RPMI8226 (cell line): ENCODE measurements at regions not wholly inside any gene's neighbourhood (a gene's known extent, or its start where the extent isn't known, plus 50 kb on each side); places are given as distances from the start of the nearest gene placed in this dataset.
"Not testable (repeated sequence)": the region's sequence is repeated elsewhere in the genome, so short reads cannot be mapped to it uniquely, and the experiment has no call there.

Experiments
- DNase-seq: peaks from one replicate; pipeline ENCODE4 v3.0.0-alpha.2; 2015

DNA sequence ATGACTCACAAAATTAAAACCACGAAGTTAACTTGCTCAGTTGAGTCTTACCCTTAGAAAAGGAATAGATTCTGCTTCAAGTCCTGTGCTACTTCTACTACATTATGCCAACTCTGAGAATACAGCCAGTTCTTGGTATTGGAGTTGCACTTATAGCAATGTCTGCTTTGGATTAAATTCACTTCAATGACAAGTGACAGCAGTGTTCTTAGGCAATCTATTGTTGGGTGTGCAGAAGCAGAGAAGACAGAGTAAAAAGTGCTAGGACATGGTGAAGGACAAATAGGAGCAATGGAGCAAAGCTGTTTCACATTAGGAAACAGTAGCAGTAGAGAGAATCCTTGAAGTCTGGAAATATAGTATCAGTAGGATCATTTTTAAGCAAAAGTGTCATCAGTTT is 713.1 kb downstream of the SI start:
- no peak for DNase-seq

DNA sequence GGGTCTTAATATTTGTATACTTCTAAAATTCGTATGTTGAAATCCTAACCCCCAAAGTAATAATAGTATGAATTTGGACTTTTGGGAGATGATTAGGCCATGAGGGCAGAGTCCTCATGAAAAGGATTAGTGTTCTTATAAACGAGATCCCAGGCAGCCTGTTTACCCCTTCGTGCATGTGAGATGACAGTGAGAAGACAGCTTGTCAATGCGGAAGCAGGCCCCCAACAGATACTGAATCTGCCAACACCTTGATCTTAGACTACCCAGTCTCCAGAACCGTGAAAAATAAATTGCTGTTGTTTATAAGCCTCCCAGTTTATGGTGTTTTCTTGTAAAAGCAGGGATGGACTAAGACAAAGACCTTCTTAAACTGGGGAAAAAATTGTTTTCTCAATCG is 714.2 kb downstream of the SI start:
- no peak for DNase-seq

DNA sequence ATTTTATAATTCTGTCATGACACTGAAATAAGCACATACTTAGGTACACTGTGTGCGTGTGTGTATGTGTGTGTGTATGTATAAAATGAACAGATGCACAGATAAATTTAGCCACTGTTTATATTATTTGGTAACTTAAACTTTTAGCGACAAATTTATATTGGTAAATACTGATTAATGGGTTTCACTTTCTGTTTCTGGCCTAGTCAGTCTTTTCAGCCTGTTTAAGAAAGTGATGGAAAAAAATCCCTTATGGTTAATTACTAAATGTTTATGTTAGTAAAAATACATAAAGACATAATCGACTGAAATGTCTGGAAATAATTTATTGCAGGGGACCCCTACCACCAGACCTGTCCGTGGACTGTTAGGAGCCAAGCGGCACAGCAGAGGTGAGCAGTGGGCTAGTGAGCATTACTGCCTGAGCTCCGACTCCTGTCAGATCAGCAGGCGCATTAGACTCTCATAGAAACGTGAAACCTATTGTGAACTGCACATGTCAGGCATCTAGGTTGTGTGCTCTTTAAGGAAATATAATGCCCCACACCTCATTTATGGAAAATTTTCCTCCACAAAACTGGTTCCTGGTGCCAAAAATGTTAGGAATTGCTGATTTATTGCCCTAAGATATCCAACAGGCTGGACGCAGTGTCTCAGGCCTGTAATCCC is 717.4 kb downstream of the SI start:
- no peak for DNase-seq

DNA sequence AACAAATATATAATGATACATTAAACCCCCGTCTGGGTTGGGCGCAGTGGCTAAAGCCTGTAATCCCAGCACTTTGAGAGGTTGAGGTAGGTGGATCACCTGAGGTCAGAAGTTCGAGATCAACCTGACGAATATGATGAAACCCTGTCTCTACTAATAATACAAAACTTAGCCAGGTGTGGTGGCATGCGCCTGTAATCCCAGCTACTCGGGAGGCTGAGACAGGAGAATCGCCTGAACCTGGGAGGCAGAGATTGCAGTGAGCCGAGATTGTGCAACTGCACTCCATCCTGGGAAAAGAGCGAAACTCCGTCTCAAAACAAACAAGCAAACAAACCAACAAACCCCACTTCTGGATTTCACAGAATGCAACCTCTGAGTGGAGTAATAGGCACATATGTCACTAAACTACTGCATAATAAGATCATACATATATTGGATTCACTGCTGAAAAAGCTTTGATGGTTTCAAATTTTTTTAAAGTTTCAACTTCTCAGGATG is 718.2 kb downstream of the SI start:
- DNase-seq, result no peak

DNA sequence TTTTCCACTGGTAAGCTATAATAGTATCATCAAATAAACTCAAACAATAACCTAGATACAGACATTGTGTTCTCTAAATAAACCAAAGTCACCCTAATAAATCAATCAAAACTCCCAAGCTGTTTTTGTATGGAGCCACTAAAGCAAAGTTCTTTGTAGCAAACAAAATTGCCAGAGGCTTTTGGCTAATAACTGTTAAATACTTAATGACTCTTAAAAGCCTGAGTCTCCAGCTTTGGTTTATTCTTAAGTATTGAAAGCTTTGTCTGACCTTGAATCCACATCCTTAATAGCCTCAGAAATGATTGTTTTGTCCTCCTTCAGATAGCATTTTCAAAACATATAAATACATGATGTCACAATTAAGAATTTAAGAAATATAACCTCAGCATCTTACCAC is 725.3 kb downstream of the SI start:
- DNase-seq, result no peak

DNA sequence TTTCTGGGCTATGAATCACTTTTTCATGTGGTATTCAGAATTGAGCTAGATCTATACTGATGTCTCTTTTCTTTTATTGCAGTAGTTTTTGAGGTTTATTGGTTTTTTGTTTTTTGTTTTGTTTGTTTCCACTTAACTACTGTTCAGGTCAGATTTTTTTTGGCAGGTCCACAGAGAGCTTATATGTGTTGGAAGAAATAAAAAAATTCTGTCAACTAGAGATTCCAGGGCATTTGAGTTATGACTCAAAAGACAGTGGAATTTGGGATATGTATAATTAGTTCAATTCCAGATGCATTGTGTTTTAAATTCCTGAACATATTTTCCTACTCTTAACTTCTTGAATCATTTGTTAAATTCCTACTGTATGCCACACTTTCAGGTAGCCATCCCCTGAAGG is 727.2 kb downstream of the SI start:
- DNase-seq, result no peak

DNA sequence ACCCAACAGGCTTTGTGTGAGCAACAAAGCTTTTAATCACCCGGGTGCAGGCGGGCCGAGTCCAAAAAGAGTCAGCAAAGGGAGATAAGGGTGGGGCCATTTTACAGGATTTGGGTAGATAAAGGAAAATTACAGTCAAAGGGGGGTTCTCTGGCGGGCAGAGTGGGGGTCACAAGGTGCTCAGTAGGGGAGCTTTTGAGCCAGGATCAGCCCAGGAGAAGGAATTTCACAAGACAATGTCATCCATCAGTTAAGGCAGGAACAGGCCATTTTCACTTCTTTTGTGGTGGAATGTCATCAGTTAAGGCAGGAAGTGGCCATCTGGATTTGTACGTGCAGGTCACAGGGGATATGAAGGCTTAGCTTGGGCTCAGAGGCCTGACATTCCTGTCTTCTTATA is 736.1 kb downstream of the SI start:
- DNase-seq, result not testable (repeated sequence)

DNA sequence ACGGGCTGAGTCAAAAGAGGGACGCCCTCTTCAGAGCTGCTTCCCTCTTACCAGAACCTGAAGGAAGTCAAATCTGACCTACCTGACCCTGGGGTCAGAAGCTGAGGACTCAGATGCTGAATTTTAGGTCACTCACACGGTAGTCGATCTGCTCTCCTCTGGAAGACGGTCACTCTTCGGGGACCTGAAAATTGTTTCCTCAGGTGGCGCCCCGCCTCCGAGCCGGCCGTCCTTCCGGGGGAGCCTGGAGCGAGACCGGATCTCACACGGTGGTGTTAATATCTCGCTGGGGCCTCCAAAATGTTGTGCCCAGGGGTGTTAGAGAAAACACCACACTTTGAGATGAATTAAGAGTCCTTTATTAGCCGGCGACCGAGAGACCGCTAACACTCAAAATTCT is 737.2 kb downstream of the SI start:
- no peak for DNase-seq

DNA sequence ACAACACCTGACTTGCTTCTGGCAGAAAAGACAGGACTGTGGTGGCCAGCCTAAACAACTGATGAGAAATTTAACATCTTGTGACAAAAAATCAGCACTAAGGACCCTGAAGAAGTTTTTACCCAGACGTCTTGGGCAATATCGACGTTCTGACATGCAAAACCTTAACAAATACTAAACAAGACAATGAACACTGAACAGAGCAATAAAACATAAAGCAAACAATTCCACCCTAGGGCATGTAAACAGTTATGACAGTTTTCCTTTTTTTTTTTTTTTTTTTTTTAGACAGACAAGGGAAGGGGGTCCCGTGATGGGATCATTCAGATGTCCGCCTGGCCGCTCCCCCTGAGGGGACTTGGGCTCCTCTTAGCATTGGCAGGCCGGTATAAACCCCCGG is 738.0 kb downstream of the SI start:
- no peak for DNase-seq

DNA sequence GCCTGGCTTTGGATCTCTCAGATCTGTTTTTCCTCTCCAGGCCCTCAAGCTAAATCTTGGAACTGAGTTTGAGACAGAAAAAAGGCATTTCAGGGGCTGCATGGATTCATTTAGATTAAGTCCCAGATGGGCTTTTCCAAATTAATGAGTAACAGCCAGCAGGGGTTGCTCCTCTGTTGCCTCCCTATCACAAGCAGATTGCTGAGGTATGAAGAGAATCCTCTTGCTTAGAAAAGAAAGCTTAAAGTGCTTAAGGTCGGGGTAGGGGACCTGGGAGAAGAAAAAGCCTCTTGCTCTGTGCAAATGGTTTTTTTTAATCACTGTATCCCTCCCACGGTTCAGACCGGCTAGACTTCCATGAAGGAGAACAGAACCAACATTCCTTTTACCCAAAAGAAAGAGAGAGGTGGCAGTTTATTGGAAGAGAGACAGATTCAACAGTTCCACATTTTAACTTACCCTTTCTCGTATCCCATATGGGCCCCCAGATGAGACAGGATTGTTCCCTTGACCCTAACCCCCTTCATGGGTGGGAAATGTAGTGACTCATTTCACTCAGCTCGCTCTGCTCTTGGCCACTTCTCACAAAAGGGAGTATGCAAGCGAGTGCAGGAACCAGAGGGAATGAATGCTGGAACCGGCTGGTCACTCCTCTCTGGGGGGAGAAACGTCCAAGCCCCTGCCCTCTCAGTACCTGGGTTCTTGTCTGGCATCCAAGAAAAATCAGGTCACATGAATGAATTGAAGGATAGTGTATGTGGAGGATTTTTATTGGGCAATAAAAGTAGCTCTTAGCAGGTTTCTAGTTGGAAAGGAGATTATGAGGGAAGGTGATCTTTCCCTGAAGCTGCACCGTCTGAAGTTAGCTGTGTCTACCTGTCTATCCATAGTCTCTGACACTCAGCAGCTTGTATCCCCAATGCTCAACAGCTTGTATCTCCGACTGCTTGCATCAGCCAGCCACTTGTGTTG is 745.2 kb downstream of the SI start:
- DNase-seq, result no peak

DNA sequence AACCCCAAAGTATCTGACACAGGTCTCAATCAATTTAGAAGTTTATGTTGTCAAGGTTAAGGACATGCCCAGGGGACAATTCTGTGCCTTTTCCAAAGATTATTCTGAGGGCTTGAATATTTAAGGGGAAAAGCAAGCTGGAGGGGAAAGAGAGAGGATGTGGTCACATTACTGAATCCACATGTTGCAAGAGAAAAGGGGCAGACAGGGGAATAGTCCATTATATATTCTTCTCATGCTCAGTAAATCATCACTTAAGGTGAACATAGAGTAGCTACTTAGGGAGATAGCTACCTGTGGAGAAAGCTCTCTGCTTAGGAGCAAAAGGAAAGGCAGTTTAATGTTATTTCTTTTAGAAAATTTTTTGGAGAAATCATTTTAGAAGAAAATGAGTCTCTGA is 751.6 kb downstream of the SI start:
- DNase-seq, result no peak

DNA sequence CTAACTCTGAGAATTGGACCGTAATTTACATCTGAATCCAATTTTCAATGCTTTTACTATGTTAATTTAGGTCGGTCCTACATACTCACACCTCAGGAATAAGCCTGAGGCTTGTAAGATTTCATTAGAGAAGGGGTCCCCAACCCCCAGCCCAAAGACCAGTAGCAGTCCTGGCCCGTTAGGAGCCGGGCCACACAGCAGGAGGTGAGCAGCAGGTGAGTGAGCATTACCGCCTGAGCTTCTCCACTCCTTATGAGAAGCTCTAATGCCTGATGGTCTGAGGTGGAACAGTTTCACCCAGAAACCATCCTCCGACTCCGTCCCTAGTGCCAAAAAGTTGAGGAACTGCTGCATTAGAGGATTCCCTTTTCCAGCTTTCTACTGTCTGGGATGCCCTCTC is 757.3 kb downstream of the SI start:
- DNase-seq, result no peak

DNA sequence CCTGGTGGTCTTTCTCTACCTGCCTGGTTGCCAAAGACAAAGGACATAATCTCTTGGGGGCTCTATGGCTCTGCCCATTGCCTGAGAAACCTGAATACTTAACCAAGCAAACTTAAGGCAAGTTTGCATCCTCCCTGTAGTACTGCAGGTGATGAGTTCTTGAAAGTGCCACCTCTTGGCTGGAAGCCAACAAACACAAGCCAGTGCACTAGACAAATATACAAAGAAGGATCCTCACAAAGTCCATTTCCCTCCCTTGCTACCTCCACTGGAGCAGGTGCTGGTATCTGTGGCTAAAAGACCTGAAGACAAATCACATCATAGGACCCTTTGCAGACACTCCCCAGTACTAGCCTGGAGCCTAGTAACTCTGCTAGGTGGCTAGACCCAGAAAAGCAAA is 772.3 kb downstream of the SI start:
- peak; percentile 26 for DNase-seq

DNA sequence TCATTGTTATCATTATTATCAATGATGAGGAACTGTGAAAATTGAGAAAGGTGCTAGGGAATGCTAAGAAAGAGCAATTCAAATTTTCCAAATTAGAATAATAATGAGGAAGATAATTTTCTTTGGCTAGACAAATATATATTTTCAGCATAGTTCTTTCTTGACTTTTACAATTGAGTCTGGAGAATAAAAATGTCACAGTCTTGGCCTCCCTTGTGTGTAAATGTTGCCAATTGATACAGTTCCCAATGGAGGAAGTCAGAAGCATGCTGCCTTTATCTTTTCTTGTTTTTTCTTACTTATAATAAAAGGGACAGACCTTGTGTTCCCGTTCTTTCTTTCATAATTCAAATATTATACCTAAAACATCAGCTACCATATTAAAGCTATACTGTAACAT is 774.4 kb downstream of the SI start:
- no peak for DNase-seq

DNA sequence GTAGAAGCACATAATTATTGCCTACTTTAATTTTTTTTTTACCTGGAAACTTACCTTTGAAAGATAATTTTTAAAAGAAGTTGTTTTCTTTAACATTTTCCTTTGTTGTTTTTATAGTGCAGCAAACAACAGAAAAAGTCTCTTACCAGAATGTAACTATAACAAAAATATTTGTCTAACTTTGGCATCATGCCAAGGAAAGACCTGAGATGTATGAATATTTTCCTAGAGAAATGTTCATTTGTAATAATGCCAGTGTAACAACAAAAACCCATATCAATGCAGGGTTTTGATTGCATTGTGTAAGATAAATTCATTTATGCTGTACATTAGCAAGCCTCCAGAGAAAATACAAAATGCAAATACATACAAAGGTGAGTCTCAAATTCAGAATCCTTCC is 775.7 kb downstream of the SI start:
- DNase-seq, result no peak

DNA sequence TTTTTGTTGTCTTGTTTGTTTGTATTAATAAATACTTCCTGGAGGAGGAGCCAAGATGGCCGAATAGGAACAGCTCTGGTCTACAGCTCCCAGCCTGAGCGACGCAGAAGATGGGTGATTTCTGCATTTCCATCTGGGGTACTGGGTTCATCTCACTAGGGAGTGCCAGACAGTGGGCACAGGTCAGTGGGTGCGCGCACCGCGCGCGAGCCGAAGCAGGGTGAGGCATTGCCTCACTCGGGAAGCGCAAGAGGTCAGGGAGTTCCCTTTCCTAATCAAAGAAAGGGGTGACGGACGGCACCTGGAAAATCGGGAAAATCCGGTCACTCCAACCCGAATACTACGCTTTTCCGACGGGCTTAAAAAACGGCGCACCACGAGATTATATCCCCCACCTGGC is 786.8 kb downstream of the SI start:
- not testable (repeated sequence) for DNase-seq

DNA sequence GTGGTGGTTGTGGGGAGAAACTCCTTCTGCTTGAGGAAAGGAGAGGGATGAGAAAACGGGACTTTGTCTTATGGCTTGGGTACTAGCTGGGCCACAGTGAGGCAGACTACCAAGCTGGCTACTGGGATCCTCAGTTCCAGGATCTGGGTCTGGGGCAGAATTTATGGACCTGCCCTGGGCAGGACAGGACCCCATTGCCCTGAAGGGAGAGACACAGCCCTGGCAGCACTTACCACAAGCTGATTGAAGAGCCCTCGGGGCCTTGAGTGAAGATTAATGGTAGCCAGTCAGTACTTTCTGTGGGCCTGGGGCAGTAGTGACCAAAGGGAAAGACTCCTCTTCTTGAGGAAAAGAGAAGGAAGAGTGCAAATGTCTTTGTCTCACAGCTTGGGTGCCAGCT is 799.7 kb downstream of the SI start:
- no peak for DNase-seq

DNA sequence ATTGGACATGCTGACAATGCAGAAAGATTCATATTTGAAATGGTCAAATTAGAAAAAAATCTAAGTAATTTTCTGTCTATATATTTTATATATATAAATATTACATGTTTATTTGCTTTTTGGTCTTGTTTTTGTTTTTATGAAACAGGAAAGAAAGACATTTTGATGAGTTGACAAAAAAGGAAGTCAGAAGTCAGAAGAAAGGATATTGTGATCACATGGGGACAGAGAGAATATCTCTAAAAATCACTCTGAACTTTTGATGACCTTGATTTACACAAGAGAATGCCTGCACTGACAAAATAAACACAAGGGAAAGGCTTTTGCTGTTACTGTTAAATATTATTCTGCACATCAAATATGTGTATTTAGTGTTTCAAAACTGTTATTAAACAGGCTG is 811.2 kb downstream of the SI start:
- DNase-seq, result no peak

DNA sequence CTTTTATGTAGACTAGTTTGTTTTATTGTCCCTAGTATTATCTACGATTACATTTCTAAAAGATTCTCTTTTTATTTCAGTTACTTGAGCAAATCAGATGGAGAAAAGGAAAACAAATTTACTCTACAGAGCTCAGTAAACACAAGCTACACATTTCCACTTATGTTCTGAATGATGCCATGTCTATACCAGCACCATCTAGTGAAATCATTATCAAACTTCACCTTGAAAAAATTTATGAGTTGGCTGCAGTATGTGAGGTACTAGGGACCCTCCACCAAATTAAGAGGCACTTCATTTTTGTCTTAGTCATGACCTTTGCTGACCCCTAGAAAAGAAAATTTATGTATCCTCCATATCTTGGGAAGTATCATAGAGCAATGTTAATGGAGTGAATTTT is 827.4 kb downstream of the SI start:
- no peak for DNase-seq

DNA sequence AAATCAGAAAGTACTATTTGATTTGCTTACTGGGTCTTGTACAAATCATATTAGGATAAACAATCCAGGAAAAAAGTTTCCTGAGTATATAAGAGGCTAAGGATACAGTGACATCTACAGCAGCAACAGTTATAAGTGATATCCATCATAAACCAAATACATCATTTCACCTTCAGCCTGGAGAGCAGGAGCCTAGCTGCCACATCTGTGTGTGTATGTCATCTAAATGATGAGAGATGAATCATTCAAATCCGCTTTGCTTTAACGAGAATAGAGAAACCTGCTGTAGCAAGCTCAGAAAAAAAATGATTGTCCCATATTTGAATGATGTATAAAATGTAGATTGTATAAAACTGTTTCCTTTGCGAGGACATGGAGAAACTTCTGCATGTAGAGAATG is 841.4 kb downstream of the SI start:
- no peak for DNase-seq

DNA sequence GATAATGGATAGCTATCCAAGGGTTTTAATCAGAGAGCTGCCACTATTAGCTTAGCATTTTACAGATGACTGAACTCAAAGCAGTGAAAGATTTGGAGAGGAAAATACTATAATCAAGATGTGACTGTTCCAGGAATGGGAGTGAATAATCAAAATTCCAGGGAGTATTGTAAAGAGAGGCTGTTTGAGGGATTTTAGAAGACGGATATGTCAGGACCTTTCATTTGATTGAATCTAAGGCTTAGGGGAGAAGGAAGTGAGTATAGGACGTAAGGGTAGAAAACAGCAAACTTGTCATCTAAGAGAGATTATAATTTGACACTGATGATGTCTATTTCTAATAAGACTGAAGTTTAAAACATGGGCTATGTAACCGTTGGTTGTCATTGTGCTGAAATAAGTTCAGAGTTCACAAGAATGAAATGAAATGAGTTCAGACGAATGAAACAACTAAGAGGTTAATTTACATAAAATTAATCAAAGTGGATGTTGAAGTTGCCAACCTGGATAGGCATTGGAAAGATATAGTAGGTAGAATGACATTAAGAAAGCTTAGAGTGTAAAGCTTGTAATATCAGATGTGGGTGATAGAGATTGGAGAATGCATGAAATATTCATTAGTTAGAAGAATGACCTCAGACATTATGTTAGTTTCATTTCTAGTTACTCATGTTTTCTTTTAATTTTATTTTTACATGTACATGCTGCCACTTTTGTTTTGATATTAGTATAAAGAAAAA is 842.8 kb downstream of the SI start:
- DNase-seq, result no peak

DNA sequence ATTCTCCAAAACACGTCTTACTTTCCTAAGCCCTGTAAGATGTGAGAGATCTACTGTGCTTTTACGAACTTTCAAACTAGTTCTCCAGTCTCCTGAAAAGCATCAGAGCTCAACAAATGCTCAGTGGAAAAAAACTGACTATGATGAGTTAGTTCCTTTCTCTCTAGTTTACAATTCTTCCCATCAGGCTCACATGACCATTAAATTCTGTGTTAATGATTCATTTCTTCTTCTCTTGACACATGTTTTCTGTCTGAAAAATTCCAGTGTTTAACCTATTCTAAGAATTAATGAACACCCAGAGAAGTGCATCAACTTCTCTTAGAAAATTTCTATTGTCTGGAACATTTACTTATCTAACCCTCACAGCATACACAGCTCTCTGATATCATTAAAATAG is 844.3 kb downstream of the SI start:
- DNase-seq, result no peak

DNA sequence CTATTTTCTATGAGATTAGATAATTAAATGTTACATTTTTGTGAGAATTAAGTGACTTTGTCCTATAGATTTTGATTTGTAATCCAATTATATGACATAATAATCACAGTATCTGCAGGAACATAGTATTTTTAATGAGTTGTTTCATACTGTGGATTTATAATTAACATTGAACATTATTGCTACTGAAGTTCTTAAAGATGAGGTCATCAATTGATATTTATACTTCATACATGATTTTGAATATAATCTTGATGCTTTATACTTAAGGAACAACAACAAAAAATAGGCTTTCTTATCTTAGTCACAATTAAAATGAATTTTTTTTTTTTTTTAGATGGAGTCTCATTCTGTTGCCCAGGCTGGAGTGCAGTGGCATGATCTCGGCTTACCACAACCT is 846.6 kb downstream of the SI start:
- no peak for DNase-seq
